NK-92 treated with Interleukin-12 subunit alpha and Interleukin-12 subunit beta, amount 100 ng/mL, for 24 hours (cell line): ENCODE measurements at regions not wholly inside any gene's neighbourhood (a gene's known extent, or its start where the extent isn't known, plus 50 kb on each side); places are given as distances from the start of the nearest gene placed in this dataset.

Experiments used
- DNase-seq: peaks from one replicate; lab custom pipeline; 2025; lab: John Stamatoyannopoulos, UW

DNA sequence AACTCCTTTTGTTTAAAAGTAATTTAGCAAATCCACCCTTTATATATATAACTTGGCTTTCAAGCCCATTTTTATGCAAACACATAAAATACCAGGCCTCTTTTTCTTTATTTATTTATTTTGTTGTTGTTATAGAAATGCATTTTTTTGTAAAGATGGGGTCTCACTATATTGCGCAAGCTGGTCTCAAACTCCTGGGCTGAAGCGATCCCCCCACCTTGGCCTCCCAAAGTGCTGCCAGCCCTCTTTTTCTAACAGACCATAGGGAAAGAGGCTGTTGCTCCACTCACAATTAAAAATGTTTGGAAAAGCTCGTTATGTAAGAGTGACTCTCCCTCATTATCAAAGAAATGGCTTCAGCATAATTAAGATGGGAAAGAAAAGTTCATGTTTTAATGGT, 440.9 kb downstream of the HACE1 start:
- no peak for DNase-seq

DNA sequence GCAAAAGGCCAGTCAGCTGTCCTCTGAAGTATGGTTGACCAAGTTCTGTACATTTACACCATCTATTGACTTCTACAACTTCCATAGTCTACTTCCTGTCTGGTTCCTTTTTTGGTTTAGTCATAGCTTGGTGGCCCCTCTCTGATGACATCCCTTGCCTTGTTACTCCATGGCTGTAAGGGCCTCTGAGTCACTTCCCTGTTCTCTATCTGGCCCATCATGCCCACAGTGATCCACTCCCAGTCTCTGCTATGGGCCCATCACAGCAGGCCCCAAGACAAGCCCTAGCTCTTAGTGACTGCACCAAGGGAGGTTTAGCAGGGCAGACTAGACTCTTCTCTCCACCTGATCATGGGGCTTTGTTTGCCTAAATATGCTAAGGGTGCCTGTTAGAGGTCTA, 441.6 kb downstream of the HACE1 start:
- DNase-seq: no peak

DNA sequence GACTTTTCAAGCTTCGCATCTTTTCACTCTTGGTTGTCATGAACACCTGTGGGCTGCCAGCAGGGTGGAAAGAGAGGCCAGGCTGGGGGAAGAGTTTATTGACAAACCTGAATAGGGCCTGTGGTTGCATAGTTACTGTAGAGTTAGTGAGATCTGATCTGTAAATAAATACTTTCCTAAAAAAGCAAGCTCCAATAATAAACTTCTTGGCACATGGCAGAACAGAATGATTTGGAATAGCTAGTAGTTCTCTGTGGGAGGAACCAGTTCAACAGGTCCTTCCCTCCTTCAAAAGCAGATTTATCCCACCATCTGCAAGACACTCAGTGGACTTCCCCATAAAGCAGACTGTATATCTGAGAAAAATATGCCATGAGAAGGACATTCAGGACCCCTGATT, 445.0 kb downstream of the HACE1 start:
- DNase-seq: no peak

DNA sequence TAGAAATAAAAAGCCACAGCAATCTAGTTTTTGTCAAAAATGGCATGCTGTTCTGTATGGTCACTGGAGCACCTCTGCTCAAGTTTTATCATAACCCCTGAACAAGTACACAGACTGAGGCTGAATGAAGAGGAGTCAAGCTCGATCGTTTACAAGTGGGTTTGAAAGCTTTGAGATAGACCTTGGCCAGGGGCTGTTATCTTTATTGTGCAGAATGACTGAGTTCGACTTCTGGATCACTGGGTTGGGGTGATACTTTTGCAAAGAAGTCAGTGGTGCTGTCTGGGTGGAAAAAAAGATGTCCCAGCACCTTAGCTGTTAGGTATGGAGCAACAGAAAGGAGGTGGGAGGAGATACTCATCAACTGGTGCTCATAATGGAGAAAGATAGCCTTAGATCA, 446.0 kb downstream of the HACE1 start:
- no peak for DNase-seq

DNA sequence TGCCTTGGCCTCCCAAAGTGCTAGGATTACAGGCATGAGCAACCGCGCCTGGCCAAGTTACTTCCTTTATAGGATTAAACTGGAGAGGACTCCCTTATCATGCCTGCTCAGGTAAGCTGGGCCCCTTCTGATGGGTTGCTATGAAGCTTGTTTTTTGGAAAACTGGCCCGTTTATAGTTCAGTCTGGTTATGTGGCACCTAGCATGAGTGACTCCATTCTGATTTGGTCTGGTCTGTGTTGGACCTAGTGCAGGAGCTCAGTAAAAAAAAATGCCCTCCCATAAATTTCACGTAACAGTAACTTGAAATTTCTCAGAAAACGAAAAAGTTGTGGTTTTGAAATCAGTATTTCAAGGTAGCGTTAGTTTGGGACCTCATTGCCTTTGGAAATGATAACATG, 448.4 kb downstream of the HACE1 start:
- no peak for DNase-seq

DNA sequence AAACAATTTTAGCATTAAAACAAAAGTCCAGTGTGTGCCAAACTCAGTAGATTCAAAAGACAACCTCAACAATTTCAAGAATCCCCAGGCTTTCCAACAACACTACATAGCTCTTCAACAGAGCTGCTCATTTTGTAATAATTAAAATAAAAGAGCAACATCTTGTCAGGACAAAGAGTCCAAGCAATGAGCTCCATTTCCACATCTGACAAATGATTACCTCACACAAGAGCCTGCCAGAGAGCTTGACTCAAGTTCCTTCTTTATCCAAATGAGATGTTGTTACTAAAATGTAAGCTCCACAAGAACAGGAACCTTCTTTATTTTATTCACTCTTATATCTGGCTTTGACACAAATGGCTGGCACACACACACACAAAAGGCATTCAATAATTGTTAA, 449.8 kb downstream of the HACE1 start:
- no peak for DNase-seq

DNA sequence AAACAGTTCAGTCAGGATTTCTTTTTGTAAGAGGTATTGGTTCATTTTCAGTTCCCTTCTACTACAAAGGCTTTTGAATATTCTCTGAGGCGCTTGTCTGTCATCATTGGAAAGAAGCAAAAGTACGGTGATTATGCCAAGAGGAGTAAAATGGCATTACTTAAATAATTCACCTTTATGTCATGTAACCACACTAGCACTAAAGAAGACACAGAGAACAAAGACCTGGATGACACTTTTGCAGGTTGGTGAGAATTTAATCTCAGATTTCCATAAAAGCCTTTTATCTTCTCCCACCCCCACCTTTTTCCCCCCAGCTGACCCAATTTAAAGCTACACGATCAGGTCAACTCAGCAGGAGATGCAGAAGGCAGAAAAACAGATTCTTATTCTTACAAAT, 451.8 kb downstream of the HACE1 start:
- DNase-seq: no peak

DNA sequence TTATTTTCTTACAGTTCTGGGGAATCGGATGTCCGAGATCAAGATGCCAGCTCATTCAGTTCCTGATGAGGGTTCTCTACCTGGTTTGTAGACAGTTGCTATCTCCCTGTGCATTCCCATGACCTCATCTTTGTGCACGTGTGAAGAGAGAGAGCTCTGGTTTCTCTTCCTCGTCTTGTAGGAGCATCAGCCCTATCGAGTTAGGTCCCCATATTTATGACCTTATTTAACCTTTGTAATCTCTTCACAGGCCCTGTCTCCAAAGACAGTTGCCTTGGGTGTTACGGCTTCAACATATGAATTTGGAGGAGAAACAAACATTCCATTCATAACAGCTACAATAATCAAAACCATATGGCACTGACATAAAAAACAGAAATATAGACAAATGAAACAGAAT, 455.3 kb downstream of the HACE1 start:
- no peak for DNase-seq

DNA sequence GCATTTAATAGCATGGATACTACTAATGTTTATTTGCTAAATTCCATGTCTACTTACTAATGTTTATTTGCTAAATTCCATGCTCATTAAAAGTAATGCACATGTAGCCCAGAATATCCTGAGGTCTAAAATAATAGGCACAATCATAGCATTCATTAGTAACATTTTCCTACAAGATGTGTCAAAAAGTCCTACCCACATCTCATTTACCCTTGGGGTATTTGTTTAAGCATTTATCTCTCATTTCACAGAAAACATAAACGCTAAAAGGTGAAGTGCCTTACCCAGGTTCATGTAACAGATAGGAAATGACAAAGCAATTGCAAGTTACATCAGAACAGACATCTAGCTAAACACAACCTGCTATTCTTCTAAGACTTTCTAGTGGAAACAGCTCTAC, 457.1 kb downstream of the HACE1 start:
- no peak for DNase-seq

DNA sequence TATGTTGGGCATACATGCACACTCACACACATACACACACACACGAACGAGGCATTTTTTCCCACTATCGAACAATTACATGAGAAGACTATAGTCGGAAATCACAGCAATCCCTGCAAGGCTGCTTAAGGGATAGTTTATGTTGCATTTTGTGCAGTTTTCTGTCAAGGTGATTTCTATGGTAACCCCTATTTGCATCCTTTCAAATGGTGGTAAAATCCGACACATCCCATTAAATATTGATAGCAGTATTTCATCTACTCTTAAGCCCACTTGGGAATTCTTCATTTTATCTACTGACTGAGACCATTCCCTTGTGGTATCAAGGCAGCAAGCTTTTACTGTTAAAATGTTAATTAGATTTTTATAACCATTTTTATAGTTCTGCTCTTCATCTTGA, 457.8 kb downstream of the HACE1 start:
- DNase-seq: no peak

DNA sequence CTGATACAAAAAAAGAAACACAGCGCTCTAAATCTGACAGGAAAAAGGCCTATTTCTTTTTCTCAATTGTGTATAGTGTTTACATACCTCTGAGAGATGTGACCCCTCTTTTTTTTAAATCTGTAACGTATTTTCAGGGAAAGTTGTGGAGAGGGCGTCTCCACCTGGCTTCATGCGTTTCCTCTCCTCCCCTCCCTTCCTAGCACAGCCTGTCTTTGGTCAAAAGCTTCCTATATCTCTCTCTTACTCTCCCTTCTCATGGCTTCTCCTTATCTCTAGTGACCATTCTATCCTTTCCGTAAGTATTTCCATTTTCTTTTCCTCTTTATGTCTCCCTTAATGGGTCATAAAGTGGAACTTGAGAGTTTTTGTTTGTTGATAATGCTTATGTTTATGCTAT, 458.9 kb downstream of the HACE1 start:
- no peak for DNase-seq

DNA sequence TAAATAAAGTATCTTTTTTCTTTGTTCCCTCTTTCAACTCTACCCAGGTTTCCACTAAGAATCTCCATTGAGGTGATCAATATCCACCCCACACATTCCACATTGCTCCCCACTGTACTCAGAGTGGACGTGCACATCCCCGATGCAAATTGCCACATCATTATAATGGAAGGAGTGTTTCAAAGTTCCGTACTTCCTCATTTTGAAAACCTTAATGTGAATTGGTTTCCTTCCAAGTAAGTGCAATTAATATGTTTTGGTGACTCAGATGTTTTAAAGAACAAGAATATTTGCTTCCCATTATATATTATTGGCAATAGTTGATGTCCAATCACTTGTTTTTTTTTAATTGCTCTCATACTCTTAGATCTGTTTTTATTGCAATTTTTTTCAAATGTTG, 463.6 kb downstream of the HACE1 start:
- DNase-seq: no peak

DNA sequence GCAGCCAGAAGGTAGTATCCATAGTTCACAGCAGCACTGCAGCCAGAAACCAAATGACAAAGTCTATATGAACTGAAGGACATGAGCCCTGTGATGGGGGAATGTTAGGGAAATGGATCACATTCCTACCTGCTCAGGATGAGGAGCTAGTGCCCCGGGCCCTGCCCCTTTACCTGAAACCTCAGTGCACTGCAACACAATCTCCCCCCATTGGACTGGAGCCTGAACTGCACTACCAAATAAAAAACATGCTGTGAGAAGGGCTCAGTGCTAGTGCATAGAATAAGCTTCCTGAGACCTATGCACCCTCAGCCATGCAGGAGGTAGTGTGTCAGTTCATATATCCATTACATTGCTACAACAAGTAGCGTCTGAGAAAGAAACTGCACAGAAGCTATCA, 477.8 kb downstream of the HACE1 start:
- DNase-seq: no peak

DNA sequence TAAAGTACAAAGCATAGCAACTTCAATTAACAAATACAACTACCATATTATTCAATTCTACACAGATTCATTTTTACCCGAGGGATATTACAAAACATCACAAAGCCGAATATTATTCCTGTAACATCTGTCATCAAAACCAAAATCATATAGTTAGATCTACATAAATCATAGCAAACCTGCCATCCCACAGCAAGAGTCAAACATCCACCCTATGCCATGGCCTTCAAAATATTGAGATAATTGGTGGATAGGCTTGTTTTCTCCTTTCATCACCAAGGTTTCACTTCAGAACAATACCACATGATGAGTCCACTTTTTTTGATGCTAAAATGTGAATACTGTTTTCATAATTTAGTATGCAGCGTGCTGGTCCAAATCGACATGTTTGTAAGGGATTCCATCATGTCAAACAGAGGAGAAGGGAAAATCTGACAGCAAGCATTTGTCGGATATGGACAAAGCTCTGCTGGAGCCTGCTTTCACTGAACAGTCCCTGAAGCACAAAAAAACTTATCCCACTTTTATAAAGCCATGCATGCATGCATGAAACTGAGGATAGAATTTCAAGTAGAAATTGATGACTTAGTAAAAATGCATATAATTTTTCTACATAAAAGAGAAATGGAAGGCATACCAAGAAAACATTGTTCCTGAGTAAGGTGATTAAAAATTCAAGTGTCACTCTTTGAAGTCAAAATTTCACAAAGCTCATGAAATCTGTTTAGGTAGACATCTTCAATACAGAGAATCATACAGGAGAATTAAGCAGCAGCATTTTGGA, 494.1 kb downstream of the HACE1 start:
- no peak for DNase-seq

DNA sequence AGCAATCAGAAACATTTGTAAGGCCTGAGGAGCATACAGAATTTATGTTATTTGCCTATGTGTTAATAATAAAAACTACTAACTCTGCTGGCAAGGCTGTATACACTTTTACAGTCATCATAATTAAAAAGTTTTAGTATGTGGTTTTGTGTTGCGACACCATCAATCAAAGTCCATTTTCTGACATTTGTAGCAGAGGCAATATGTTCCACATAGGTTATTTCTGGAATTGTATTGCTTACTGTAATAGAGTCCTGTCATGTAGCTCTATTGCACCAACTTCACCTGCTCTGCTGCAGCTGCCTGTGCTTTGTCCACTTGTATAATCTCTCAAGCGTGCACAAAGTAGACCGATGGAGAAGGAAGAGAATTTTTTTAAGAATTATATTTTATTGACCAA, 501.8 kb downstream of the HACE1 start:
- no peak for DNase-seq

DNA sequence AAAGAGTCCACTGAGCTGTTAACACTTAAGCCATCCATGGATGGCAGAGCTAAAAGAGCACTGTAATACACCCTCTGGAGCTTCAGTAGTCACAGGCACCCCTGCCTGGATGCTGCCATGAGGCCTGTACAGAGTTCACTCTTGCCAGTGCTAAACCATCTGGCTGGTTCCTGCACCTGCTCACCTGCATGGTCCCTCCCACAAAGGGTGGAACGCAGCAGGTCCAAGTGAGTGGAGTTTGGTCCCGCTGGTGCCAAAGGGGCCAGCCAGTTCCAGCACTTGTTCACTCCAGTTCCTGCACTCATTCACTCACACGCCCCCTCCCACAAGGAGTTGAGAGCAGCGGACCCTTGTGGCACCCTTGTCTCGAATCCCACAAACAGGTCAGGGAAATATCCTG, 503.5 kb downstream of the HACE1 start:
- DNase-seq: no peak

DNA sequence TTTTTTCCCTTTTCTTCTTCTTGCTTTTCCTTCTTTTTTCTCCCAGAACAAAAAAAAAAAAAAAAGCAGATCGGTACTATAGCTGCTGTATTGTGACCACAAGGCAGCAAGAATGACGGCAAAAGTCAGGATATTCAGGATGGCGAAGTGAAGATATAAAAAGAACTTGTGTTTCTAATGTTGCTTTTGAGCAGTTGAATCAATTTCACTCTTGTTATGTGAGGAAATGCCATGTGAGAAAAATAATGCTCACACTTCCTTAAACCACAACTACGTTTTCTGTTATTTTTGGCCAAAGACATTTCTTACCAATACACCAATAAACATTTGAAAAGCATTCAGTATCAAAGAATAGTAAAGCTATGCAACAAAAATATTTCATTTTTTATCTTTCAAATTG, 510.5 kb downstream of the HACE1 start:
- no peak for DNase-seq

DNA sequence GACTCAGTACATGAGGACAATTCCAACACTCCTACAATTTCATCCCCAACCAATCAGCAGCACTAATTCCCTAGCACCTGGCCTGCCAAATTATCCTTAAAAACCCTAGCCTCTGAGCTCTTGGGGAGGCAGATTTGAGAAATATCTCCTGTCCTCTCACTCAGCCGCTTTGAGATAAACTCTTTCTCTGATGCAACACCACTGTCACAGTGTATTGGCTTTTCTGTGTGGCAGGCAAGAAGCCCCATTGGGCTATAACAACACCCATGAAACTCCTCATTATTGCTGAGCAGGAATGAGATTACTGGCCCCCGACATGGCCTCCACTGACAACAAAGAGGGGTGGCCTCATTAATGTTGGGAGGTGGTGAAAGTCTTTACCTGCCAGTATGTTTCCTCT, 515.5 kb downstream of the HACE1 start:
- DNase-seq: no peak

DNA sequence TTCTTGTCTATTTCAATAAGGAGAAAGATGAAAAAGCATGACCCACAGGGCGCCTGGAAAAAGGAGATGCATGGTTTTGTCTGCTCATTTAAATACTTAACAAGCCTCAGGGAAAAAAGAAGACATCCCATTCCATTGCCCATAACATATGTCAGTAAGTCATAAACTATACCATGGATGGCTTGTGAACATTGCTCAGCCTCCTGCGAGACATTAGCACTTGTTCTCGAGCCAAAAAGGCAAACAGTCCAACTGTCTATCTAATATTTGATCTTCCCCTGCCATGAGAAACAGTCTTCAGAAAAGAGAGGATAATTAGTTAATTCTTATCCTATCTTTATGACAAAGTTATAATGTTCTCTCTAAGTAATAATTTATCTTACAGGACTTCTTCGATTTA, 527.4 kb downstream of the HACE1 start:
- no peak for DNase-seq

DNA sequence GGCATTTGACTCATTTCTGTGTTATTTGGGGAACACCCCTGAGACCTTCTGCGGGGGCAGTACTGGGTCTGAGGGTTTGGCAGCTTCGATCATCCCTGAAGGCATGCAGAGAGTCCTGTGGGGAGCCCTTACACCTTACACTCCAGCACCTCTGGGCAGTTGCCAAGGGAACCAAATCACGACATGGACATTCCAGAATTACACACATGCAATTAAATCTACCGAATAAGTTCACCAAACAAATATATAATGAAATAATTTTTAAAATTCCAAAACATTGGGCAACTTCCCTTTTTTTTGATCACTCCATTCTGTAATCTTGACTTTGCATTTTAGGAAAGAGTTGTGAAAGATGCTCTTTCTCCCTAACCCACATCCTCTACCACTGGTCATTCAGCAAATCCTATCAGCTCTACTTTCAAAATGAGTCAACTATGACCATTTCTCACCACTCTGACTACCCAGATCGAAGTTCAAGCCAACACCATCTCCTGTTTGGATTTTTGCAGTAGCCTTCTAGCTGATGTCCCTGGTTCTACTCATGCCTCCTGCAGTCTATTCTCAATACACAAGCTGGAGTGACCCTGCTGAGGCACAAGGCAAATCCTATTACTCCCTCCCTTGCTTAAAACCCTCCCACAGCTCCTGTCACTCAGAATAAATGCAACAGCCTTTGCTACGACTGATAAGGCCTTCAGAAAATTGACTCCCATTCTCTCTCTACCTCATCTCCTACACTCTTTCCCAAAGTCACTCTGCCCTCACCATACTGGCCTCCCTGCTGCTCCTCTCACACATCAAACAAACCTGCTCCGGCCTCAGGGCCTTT, 533.3 kb downstream of the HACE1 start:
- DNase-seq: no peak

DNA sequence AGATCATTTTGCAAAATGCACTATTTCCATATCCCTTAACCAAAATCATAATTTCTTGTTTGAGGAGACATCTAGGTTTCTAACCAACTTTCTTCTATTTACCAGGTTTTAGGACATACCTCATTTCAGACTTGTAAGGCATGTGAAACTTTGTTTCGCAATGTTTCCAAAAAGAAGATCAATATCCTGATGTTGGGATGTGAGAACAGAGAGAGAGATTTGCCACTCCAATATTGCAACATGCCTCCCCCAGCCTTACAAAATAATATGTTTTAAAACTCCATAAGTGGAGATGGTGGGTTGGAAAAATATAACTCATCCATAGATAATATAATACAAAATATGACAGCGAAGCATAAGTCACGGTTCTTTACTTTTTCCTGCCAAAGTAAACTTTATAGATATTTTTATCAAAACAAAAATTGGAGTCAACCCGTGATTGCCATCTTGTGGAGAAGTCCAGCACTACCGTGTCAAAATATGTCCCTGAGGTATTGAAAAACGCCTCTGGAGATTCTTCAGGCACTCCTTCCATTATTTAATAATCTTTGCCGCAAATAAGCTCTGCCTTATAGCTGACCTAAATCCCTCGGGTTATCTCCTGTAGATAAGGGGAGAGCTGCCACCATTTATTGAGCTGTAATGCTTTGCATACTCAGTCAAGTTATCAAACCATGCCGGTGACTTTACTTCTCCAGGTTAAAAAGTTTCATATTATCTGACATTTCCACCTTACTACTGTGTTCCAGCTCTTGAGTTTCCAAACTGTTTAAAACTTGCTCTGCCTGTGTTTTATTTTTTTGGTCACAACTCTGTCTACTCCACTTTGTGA, 534.2 kb downstream of the HACE1 start:
- DNase-seq: no peak

DNA sequence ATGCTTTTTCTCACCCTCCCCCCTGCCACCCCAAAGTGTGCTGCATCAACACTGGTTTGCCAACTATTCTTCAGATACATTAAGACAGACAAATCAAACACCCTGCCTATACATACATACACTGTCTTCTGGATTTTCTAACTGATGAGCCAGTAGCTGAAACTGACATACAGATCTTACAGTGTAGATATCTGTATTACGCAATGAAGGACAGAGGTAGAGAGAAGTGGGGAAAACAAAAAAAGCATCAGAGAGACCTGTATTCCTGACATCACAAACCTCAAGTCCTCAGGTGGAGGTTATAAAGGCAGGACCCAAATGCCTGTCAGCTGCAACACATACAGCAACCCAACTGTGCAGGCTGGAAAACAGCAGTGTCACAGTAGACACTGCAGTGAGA, 535.4 kb downstream of the HACE1 start:
- DNase-seq: no peak

DNA sequence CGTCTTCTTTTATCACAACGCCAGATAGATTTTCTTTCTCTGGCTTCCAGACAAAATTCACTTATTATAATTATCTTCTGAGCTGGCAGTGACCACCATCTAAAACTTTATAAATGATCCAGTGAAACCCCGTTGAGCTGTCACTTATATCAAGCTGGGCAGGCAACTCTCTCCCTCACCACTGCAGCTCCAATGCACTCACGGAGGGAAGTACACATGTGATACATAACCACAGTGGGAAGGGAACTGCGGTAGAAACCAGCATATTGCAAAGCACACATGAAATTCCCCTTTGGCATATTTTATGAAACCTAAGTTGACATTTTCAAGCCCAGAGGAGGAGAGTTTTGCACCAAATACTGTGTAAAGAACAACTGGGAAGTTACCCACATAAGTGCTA, 536.9 kb downstream of the HACE1 start:
- DNase-seq: no peak
